ENCODE measurements at regions not wholly inside any gene's neighbourhood (a gene's known extent, or its start where the extent isn't known, plus 50 kb on each side); places are given as distances from the start of the nearest gene placed in this dataset.

DNA sequence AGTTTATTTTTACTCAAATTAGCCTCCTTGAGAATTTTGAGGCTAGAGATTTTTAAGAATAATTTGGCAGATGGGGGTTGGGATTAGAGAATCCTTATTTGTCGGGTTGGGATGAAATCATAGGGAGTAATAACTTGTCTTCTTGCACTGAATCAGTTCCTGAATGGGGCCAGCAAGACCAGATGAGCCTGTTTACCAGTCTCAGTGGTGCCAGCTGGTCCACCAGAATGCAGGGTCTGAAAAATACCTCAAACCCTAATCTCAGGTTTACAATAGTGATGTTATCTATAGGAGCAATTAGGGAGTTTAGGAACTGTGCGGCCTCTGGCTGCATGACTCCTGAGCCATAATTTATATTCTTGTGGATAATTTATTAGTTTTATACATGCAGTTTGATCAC is 705.9 kb upstream of the AGA start:
- TF ChIP-seq, protein P1, sequence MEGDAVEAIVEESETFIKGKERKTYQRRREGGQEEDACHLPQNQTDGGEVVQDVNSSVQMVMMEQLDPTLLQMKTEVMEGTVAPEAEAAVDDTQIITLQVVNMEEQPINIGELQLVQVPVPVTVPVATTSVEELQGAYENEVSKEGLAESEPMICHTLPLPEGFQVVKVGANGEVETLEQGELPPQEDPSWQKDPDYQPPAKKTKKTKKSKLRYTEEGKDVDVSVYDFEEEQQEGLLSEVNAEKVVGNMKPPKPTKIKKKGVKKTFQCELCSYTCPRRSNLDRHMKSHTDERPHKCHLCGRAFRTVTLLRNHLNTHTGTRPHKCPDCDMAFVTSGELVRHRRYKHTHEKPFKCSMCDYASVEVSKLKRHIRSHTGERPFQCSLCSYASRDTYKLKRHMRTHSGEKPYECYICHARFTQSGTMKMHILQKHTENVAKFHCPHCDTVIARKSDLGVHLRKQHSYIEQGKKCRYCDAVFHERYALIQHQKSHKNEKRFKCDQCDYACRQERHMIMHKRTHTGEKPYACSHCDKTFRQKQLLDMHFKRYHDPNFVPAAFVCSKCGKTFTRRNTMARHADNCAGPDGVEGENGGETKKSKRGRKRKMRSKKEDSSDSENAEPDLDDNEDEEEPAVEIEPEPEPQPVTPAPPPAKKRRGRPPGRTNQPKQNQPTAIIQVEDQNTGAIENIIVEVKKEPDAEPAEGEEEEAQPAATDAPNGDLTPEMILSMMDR (IDR thresholded peaks at IDR 0.05): no peak
- TF ChIP-seq POLR2A (IDR thresholded peaks at IDR 0.05): no peak
- WGBS, 2 donors: 49% methylated on average over 2 of the region's 2 CpGs
- no peak for DNase-seq (ENCODE audit: low spot score in 2 of 2)
- no peak overlapping the region for H3K4me3 ChIP-seq (ENCODE audit: low read depth, poor library complexity, severe bottlenecking)
- intact Hi-C loops (cut with DNase I; ENCODE audit: low total_unique reads): no loop called here

- no peak for DNase-seq (ENCODE audit: low spot score in 2 of 2)
- WGBS, 2 donors: 46 to 47% methylated on average over 11 of the region's 11 CpGs
- intact Hi-C loops (cut with DNase I; ENCODE audit: low total_unique reads): no loop called here
- no peak overlapping the region for H3K4me3 ChIP-seq (ENCODE audit: low read depth, poor library complexity, severe bottlenecking)
- TF ChIP-seq, protein P1 (IDR thresholded peaks at IDR 0.05): no peak
- TF ChIP-seq POLR2A (IDR thresholded peaks at IDR 0.05): no peak
Observed at GRCh38 chr4:178165251-178165950, 723.2 kb upstream of the AGA start.

DNA sequence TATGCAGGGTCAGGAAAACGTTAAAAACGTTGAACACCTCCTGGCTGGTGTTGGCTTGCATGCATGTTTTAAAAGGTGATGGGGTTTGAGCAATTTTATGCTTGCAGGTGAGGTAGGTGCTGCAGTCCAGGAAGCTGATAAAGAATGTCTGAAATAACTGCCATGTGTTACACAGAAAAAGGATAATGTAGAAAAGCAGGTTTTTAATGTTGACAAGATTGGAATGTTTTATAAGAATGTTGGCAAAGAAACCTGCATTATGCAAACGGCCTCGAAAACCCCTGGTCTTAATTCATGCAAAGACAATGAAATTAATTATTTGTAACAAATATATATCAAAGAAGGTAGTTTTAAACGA is 723.7 kb upstream of the AGA start:
- H3K4me3 ChIP-seq (ENCODE audit: low read depth, poor library complexity, severe bottlenecking): no peak overlapping the region
- TF ChIP-seq, protein P1 (IDR thresholded peaks at IDR 0.05): no peak
- no peak for TF ChIP-seq POLR2A (IDR thresholded peaks at IDR 0.05)
- WGBS, 2 donors: 28 to 30% methylated on average over 5 of the region's 5 CpGs
- no peak for DNase-seq (ENCODE audit: low spot score in 2 of 2)
- intact Hi-C loops (cut with DNase I; ENCODE audit: low total_unique reads): no loop called here

DNA sequence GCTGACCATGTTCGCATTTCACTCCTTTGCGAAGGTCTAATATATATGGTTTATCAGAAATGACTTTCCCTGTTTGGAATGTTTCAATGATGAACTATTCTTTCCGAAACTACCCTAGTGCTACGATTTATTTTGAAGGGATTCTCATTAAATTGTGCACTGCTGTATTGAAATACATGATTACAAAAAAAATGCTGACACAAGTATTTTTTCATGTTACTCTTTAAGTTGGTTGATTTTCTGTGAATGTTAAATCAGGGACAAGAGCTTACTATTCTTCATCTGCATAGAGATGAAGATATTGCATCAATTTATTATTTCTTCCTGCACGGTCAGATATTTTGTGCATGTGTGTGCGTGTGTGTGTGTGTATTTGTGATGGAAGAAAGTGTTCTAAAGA is 731.5 kb upstream of the AGA start:
- intact Hi-C loops (cut with DNase I; ENCODE audit: low total_unique reads): no loop called here
- TF ChIP-seq POLR2A (IDR thresholded peaks at IDR 0.05): no peak
- TF ChIP-seq, protein P1 (IDR thresholded peaks at IDR 0.05): no peak
- H3K4me3 ChIP-seq (ENCODE audit: low read depth, poor library complexity, severe bottlenecking): no peak overlapping the region
- no peak for DNase-seq (ENCODE audit: low spot score in 2 of 2)
- 80 to 83% methylated on average over 6 of the region's 6 CpGs for WGBS, 2 donors

DNA sequence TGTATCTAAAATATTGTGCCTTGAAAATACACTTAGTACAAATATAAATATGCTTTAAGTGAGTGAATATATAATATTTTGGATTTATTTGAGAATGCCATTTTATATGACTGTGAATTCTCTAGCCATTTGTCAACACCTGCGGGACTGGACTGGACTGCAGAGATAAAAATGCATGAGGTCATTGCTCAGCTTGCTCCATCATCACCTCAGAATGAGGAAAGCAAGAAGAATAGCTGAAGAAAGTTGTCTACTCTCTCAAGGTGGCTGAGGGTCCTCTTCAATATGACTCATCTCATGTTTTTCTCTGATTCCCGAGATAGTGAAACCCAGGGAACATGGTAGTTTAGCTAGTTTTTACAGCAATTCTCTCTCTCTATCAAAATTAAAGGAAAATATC is 732.5 kb upstream of the AGA start:
- H3K4me3 ChIP-seq (ENCODE audit: low read depth, poor library complexity, severe bottlenecking): no peak overlapping the region
- no peak for DNase-seq (ENCODE audit: low spot score in 2 of 2)
- intact Hi-C loops (cut with DNase I; ENCODE audit: low total_unique reads): no loop called here
- 85 to 89% methylated on average over 2 of the region's 2 CpGs for WGBS, 2 donors
- TF ChIP-seq, protein P1 (IDR thresholded peaks at IDR 0.05): no peak
- TF ChIP-seq POLR2A (IDR thresholded peaks at IDR 0.05): no peak

DNA sequence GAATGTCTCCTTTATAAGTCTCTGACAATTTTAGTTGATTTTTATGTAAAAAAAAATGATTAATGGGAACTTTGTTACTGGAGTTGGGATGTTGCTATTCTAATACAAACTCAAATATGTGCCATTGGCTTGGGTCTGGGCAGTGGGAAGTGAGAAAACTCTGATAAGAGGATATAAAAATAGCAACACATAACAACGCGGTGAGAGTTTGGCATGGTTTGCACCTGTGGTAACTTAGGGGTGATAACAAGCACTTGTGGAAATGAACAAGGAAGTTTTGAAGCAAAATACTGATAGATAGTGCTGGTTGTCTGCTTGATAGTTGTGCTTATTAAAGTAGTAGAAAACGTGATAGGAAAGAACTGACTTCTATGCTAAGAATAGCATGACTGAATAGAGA is 743.3 kb upstream of the AGA start:
- TF ChIP-seq, protein P1 (IDR thresholded peaks at IDR 0.05): no peak
- TF ChIP-seq POLR2A (IDR thresholded peaks at IDR 0.05): no peak
- 49 to 60% methylated on average over 3 of the region's 3 CpGs for WGBS, 2 donors
- DNase-seq (ENCODE audit: low spot score in 2 of 2): no peak
- intact Hi-C loops (cut with DNase I; ENCODE audit: low total_unique reads): no loop called here
- no peak overlapping the region for H3K4me3 ChIP-seq (ENCODE audit: low read depth, poor library complexity, severe bottlenecking)
